Type B pancreatic cell (in vitro differentiated cells): ENCODE measurements at regions not wholly inside any gene's neighbourhood (a gene's known extent, or its start where the extent isn't known, plus 50 kb on each side); places are given as distances from the start of the nearest gene placed in this dataset.

Experiments used
- DNase-seq: peaks from one replicate; pipeline ENCODE4 v3.0.0; 2021; ENCODE audit warnings: mixed read lengths; ENCODE audit not compliant: unreplicated experiment; ENCODE audit errors: extremely low spot score
- H3K27ac Mint-ChIP-seq: 2 replicates; pipeline ENCODE4 v1.8.0; 2021; ENCODE audit warnings: mild to moderate bottlenecking, mixed read lengths
- H3K27me3 Mint-ChIP-seq: 2 replicates; pipeline ENCODE4 v1.8.0; 2021; ENCODE audit warnings: mixed read lengths
- H3K36me3 Mint-ChIP-seq: 2 replicates; pipeline ENCODE4 v1.8.0; 2021; ENCODE audit warnings: mixed read lengths
- H3K4me1 Mint-ChIP-seq: one replicate; pipeline ENCODE4 v1.8.0; 2021; ENCODE audit warnings: mixed read lengths; ENCODE audit not compliant: unreplicated experiment
- H3K4me3 Mint-ChIP-seq: 2 replicates; pipeline ENCODE4 v1.8.0; 2021; ENCODE audit warnings: mild to moderate bottlenecking, mixed read lengths
- H3K9me3 Mint-ChIP-seq: 2 replicates; pipeline ENCODE4 v1.8.0; 2021; ENCODE audit warnings: mixed read lengths
- CTCF ChIP-seq: fragments of 200-600 bp; sonication (generic); conservative IDR thresholded peaks from 2 replicates; pipeline ENCODE4 v1.5.0; 2021; ENCODE audit warnings: antibody characterized with exemption, mild to moderate bottlenecking

GRCh38 chr22:49656291-49656851 lies 171.3 kb downstream of the BRD1 start:
- H3K27ac Mint-ChIP-seq = no peak overlapping the region
- H3K9me3 Mint-ChIP-seq = no peaks in the 10 kb centered on the region

GRCh38 chr22:49655168-49655812 lies 172.4 kb downstream of the BRD1 start:
- Mint-ChIP-seq H3K27me3 (peaks cover 35% of the 10 kb centered on the region), H3K36me3 (no peaks in the 10 kb centered on the region), H3K27ac (no peak overlapping the region), H3K9me3 (no peaks in the 10 kb centered on the region), H3K4me1 (peaks cover 5% of the 10 kb centered on the region), H3K4me3 (no peak overlapping the region)
- no peak for TF ChIP-seq CTCF
- DNase-seq = no peak

More at GRCh38 chr22:49656291-49656851, 171.3 kb downstream of the BRD1 start:
- no peak for TF ChIP-seq CTCF
- no peak overlapping the region for H3K4me3 Mint-ChIP-seq
- peaks cover 27% of the 10 kb centered on the region for H3K27me3 Mint-ChIP-seq
- no peaks in the 10 kb centered on the region for H3K36me3 Mint-ChIP-seq
- H3K4me1 Mint-ChIP-seq = peaks cover 5% of the 10 kb centered on the region
- DNase-seq = no peak

- H3K27ac Mint-ChIP-seq = no peak overlapping the region
- no peak overlapping the region for H3K4me3 Mint-ChIP-seq
- peaks cover 11% of the 10 kb centered on the region for H3K4me1 Mint-ChIP-seq
Observed at GRCh38 chr22:49650336-49651241, 177.1 kb downstream of the BRD1 start.

GRCh38 chr22:49649166-49650068 lies 178.3 kb downstream of the BRD1 start:
- DNase-seq = no peak
- TF ChIP-seq CTCF = no peak
- Mint-ChIP-seq H3K36me3 (no peaks in the 10 kb centered on the region), H3K9me3 (no peaks in the 10 kb centered on the region), H3K27me3 (peaks cover 38% of the 10 kb centered on the region), H3K4me3 (no peak overlapping the region), H3K4me1 (peaks cover 11% of the 10 kb centered on the region), H3K27ac (no peak overlapping the region)

More at GRCh38 chr22:49650336-49651241, 177.1 kb downstream of the BRD1 start:
- no peak for TF ChIP-seq CTCF
- no peaks in the 10 kb centered on the region for H3K9me3 Mint-ChIP-seq
- DNase-seq = no peak
- no peaks in the 10 kb centered on the region for H3K36me3 Mint-ChIP-seq
- H3K27me3 Mint-ChIP-seq = peaks cover 44% of the 10 kb centered on the region

- Mint-ChIP-seq H3K9me3 (no peaks in the 10 kb centered on the region), H3K27me3 (peaks cover 33% of the 10 kb centered on the region)
Observed at GRCh38 chr22:49648053-49648452, 179.6 kb downstream of the BRD1 start.

More at GRCh38 chr22:49648053-49648452, 179.6 kb downstream of the BRD1 start:
- H3K27ac Mint-ChIP-seq = no peak overlapping the region
- no peak overlapping the region for H3K4me3 Mint-ChIP-seq
- H3K36me3 Mint-ChIP-seq = no peaks in the 10 kb centered on the region
- peaks cover 11% of the 10 kb centered on the region for H3K4me1 Mint-ChIP-seq
- TF ChIP-seq CTCF = no peak
- DNase-seq = no peak
